Endodermal cell (in vitro differentiated cells): ENCODE measurements at regions not wholly inside any gene's neighbourhood (a gene's known extent, or its start where the extent isn't known, plus 50 kb on each side); places are given as distances from the start of the nearest gene placed in this dataset.
"Not testable (repeated sequence)": the region's sequence is repeated elsewhere in the genome, so short reads cannot be mapped to it uniquely, and the experiment has no call there.

Experiments used
- DNase-seq: peaks from one replicate; pipeline ENCODE4 v3.0.0-alpha.2; 2017
- H3K27ac ChIP-seq: 2 replicates; pipeline ENCODE4 v1.5.1; 2013; ENCODE audit warnings: mild to moderate bottlenecking, low read depth, low read length, moderate library complexity
- H3K27me3 ChIP-seq: 2 replicates; pipeline ENCODE4 v1.6.1; 2013; ENCODE audit warnings: mild to moderate bottlenecking, low read length, moderate library complexity; ENCODE audit not compliant: insufficient read depth, control insufficient read depth, poor library complexity, severe bottlenecking
- H3K36me3 ChIP-seq: 2 replicates; pipeline ENCODE4 v1.7.0; 2013; ENCODE audit warnings: mild to moderate bottlenecking, low read length, moderate library complexity; ENCODE audit not compliant: control insufficient read depth, insufficient read depth
- H3K4me1 ChIP-seq: one replicate; pipeline ENCODE4 v1.7.0; 2013; ENCODE audit warnings: low read length; ENCODE audit not compliant: control insufficient read depth, insufficient read depth
- H3K4me3 ChIP-seq: 2 replicates; pipeline ENCODE4 v1.5.1; 2013; ENCODE audit warnings: mild to moderate bottlenecking, low read length, moderate library complexity
- H3K9ac ChIP-seq: 2 replicates; pipeline ENCODE4 v1.6.1; 2013; ENCODE audit warnings: mild to moderate bottlenecking, low read length, moderate library complexity; ENCODE audit not compliant: poor library complexity, severe bottlenecking; ENCODE audit errors: extremely low read depth
- H3K9me3 ChIP-seq: 2 replicates; pipeline ENCODE4 v1.6.1; 2013; ENCODE audit warnings: mild to moderate bottlenecking, low read length, moderate library complexity; ENCODE audit not compliant: control insufficient read depth
- H3K27ac Mint-ChIP-seq: 2 replicates; pipeline ENCODE4 v1.8.0; 2020; ENCODE audit warnings: mixed read lengths
- H3K27me3 Mint-ChIP-seq: 2 replicates; pipeline ENCODE4 v1.8.0; 2021; ENCODE audit warnings: mild to moderate bottlenecking, mixed read lengths; ENCODE audit not compliant: insufficient read depth
- H3K36me3 Mint-ChIP-seq: 2 replicates; pipeline ENCODE4 v1.8.0; 2020; ENCODE audit warnings: low read depth, mixed read lengths
- H3K4me1 Mint-ChIP-seq: 2 replicates; pipeline ENCODE4 v1.8.0; 2020; ENCODE audit warnings: mixed read lengths
- H3K4me3 Mint-ChIP-seq: 2 replicates; pipeline ENCODE4 v1.8.0; 2020; ENCODE audit warnings: mild to moderate bottlenecking, moderate library complexity, mixed read lengths
- H3K9me3 Mint-ChIP-seq: 2 replicates; pipeline ENCODE4 v1.8.0; 2020; ENCODE audit warnings: mild to moderate bottlenecking, mixed read lengths
- WGBS, 2 experiments: methylation state at CpG; one replicate each; pipeline versions ENCODE4 v1.1.5 to v1.1.7; 2013; ENCODE audit warnings: missing lambda C conversion rate in 2 of 2, mixed read lengths in 1 of 2; ENCODE audit not compliant: insufficient coverage in 1 of 2, insufficient read length in 1 of 2; 5-methylcytosine and 5-hydroxymethylcytosine counted together

DNA sequence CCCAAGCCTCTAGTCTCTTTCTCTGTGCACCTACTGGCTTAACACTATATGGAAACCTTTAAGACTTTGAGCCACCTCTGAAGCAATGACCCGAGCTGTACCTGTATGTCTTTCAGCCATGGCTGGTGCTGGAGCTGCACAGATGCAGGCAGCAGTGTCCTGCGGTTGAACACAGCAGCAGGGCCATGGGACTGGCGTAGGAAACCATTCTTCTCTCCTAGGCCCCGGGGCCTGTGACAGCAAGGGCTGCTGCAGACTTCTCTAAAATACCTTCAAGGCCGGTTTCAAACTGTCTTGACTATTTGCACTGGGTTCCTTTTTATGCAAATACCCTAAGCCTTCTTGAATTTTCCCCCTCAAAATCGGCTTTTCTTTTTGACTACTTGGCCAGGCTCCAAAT lies 243.6 kb downstream of the CWH43 start:
- DNase-seq, H3K9ac ChIP-seq, H3K4me1 Mint-ChIP-seq, H3K27ac ChIP-seq, H3K27me3 ChIP-seq, H3K36me3 ChIP-seq, H3K4me1 ChIP-seq, H3K4me3 Mint-ChIP-seq, H3K4me3 ChIP-seq, H3K36me3 Mint-ChIP-seq, H3K9me3 ChIP-seq, H3K27ac Mint-ChIP-seq, H3K27me3 Mint-ChIP-seq: not testable (repeated sequence)
- peaks cover 31% of the 10 kb centered on the region for H3K9me3 Mint-ChIP-seq
- 61 to 64% methylated on average over 4 to 6 of the region's 6 CpGs for WGBS, 2 experiments

- H3K4me1 Mint-ChIP-seq, H3K4me3 Mint-ChIP-seq, H3K36me3 ChIP-seq, H3K27me3 Mint-ChIP-seq, DNase-seq, H3K9ac ChIP-seq, H3K27ac Mint-ChIP-seq, H3K27me3 ChIP-seq, H3K4me3 ChIP-seq, H3K27ac ChIP-seq, H3K36me3 Mint-ChIP-seq, H3K9me3 ChIP-seq, H3K4me1 ChIP-seq: not testable (repeated sequence)
- H3K9me3 Mint-ChIP-seq, result peaks cover 39% of the 10 kb centered on the region
- 26% methylated on average over 2 of the region's 3 CpGs; no CpG with 5 or more reads in 1 of the 2 experiments for WGBS, 2 experiments
These were observed 247.3 kb downstream of the CWH43 start for GRCh38 chr4:49233346-49233745.

DNA sequence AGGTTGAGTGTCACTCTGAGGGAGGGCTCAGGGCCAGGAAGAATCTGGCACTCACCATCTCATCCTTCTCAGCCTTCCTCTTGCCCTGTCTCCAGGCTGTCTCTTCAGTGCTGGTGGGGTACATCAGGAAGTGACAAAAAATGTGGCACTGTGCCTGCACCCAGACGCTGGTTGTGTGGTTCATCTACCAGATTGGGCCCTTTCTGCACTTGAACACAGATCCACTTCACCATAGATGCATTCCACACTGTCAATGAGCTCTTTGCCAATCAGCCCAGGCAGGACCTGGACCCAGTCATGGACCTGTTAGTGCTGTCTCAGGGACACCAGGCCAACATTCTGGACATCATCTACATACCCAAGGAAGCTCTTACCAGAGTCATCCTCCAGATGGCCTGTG lies 247.7 kb downstream of the CWH43 start:
- not testable (repeated sequence) for H3K27ac Mint-ChIP-seq, H3K36me3 Mint-ChIP-seq, H3K9ac ChIP-seq, DNase-seq, H3K27ac ChIP-seq, H3K4me3 ChIP-seq, H3K27me3 ChIP-seq, H3K4me1 Mint-ChIP-seq, H3K4me1 ChIP-seq, H3K4me3 Mint-ChIP-seq, H3K27me3 Mint-ChIP-seq, H3K36me3 ChIP-seq, H3K9me3 ChIP-seq
- peaks cover 39% of the 10 kb centered on the region for H3K9me3 Mint-ChIP-seq
- 80% methylated on average over 1 of the region's 1 CpG; no CpG with 5 or more reads in 1 of the 2 experiments for WGBS, 2 experiments

DNA sequence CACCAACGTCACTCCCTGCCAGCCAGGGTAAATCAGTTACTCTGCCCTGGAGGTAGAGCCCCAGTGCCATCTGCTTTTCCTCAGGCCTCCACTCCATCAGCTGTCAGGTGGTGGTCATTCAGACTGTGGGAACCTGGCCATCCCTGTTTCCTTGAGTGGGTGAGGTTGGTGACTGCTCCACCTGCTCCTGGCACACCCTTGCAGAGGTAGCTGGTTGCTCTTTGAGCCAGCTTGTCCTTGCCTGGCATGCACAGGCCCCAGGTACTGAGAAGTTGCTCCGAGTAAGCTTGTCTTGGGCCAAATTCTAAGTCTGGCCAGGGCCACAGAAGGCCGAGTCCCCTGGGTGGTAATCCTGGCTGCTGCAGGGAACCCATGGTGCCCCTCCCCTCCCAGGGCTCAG lies 248.3 kb downstream of the CWH43 start:
- H3K27ac ChIP-seq, H3K4me3 Mint-ChIP-seq, H3K36me3 ChIP-seq, H3K27ac Mint-ChIP-seq, H3K27me3 ChIP-seq, H3K9ac ChIP-seq, H3K27me3 Mint-ChIP-seq, DNase-seq, H3K4me1 ChIP-seq, H3K36me3 Mint-ChIP-seq, H3K4me3 ChIP-seq, H3K9me3 ChIP-seq, H3K4me1 Mint-ChIP-seq: not testable (repeated sequence)
- WGBS, 2 experiments, result 50% methylated on average over 1 of the region's 3 CpGs; no CpG with 5 or more reads in 1 of the 2 experiments
- H3K9me3 Mint-ChIP-seq, result peaks cover 37% of the 10 kb centered on the region

GRCh38 chr4:49235413-49236160 lies 249.5 kb downstream of the CWH43 start:
- H3K4me1 Mint-ChIP-seq, H3K4me3 Mint-ChIP-seq, H3K27ac ChIP-seq, H3K27me3 Mint-ChIP-seq, H3K4me3 ChIP-seq, H3K27ac Mint-ChIP-seq, DNase-seq, H3K27me3 ChIP-seq, H3K4me1 ChIP-seq, H3K36me3 ChIP-seq, H3K36me3 Mint-ChIP-seq, H3K9ac ChIP-seq: not testable (repeated sequence)
- H3K9me3 ChIP-seq, result peaks cover 12% of the 10 kb centered on the region
- WGBS, 2 experiments, result 57 to 84% methylated on average over 1 to 5 of the region's 8 CpGs
- peaks cover 44% of the 10 kb centered on the region for H3K9me3 Mint-ChIP-seq

DNA sequence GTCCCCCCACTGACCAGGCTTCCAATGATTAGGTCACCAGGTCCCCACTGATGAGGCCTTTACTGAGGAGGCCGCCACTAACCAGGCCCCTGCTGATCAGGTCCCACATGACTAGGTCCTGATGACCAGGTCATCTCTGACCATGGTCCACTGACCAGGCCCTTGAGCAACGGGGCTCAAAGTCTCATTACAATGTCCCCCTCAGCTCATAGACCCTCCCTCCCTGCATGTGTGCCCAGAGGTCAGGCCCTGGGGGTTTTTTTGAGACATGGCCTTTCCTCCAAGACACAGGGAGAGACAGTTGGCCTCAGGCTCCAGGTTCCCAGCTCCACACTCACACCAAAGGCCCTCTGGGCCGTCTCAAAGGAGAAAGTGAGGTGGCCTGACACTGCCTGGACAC lies 250.4 kb downstream of the CWH43 start:
- not testable (repeated sequence) for H3K9ac ChIP-seq, H3K4me1 ChIP-seq, H3K27ac Mint-ChIP-seq, H3K36me3 Mint-ChIP-seq, H3K4me3 ChIP-seq, H3K27me3 Mint-ChIP-seq, H3K4me3 Mint-ChIP-seq, H3K27ac ChIP-seq, H3K27me3 ChIP-seq, DNase-seq, H3K36me3 ChIP-seq, H3K4me1 Mint-ChIP-seq
- H3K9me3 Mint-ChIP-seq, result peaks cover 48% of the 10 kb centered on the region
- 40 to 59% methylated on average over 1 to 2 of the region's 3 CpGs for WGBS, 2 experiments
- peaks cover 12% of the 10 kb centered on the region for H3K9me3 ChIP-seq

DNA sequence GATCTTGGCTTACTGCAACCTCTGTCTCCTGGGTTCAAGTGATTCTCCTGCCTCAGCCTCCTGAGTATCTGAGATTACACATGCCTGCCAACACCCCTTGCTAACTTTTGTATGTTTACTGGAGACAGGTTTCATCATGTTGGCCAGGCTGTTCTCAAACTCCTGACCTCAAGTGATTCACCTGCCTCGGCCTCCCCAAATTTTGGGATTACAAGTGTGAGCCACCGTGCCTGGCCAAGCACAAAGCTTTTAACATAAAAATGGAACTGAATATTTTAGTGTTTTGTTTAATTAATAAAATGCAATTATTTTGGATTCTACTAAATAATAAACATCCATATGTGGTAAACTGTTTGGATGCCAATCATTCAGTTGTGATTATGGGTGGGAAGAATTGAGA lies 255.2 kb downstream of the CWH43 start:
- not testable (repeated sequence) for H3K27me3 Mint-ChIP-seq, H3K36me3 Mint-ChIP-seq, H3K27ac ChIP-seq, H3K27ac Mint-ChIP-seq, H3K36me3 ChIP-seq, H3K4me1 ChIP-seq, H3K27me3 ChIP-seq, DNase-seq, H3K4me3 ChIP-seq, H3K4me1 Mint-ChIP-seq, H3K9ac ChIP-seq, H3K4me3 Mint-ChIP-seq
- 74% methylated on average over 2 of the region's 2 CpGs; no CpG with 5 or more reads in 1 of the 2 experiments for WGBS, 2 experiments
- H3K9me3 ChIP-seq, result peaks cover 18% of the 10 kb centered on the region
- H3K9me3 Mint-ChIP-seq, result peaks cover 49% of the 10 kb centered on the region
